CD14-positive monocyte (primary cell): ENCODE measurements at regions not wholly inside any gene's neighbourhood (a gene's known extent, or its start where the extent isn't known, plus 50 kb on each side); places are given as distances from the start of the nearest gene placed in this dataset.

Experiments used
- DNase-seq, 3 donors: peaks; one replicate each; pipeline ENCODE4 v3.0.0-alpha.2; 2011 to 2022
- H2AFZ ChIP-seq: 2 replicates; pipeline ENCODE4 v1.6.0; 2012; ENCODE audit warnings: mild to moderate bottlenecking, low read depth, low read length, inconsistent platforms; ENCODE audit not compliant: insufficient read depth, poor library complexity, severe bottlenecking
- H3K27ac ChIP-seq, 2 donors: 1 replicate in 1 of 2; 2 replicates in 1 of 2; pipeline ENCODE4 v1.5.1; 2012 to 2013; ENCODE audit warnings: low read length in 2 of 2, control low read depth in 1 of 2, inconsistent platforms in 1 of 2, low read depth in 1 of 2, mild to moderate bottlenecking in 1 of 2
- H3K27me3 ChIP-seq, 2 donors: one replicate each; pipeline versions ENCODE4 v1.6.0 to v1.6.1; 2011 to 2013; ENCODE audit warnings: low read length in 2 of 2; ENCODE audit not compliant: control insufficient read depth in 2 of 2, insufficient read depth in 2 of 2
- H3K36me3 ChIP-seq, 2 donors: replicated peaks in 1 of 2; 1 replicate in 1 of 2; 2 replicates in 1 of 2; pipeline versions ENCODE4 v1.5.1 to v1.6.1; 2012 to 2013; ENCODE audit warnings: low read length in 2 of 2, control low read depth in 1 of 2, inconsistent platforms in 1 of 2, mild to moderate bottlenecking in 1 of 2; ENCODE audit not compliant: insufficient read depth in 2 of 2, control insufficient read depth in 1 of 2
- H3K4me1 ChIP-seq, 2 donors: 1 replicate in 1 of 2; 2 replicates in 1 of 2; pipeline versions ENCODE4 v1.5.1 to v1.6.1; 2012 to 2013; ENCODE audit warnings: low read length in 2 of 2, control low read depth in 1 of 2, inconsistent platforms in 1 of 2, mild to moderate bottlenecking in 1 of 2, moderate library complexity in 1 of 2; ENCODE audit not compliant: insufficient read depth in 2 of 2, control insufficient read depth in 1 of 2
- H3K4me2 ChIP-seq: replicated peaks from 2 replicates; pipeline ENCODE3; 2012; ENCODE audit warnings: low read length, moderate library complexity, mild to moderate bottlenecking; ENCODE audit not compliant: poor library complexity, severe bottlenecking; ENCODE audit errors: extremely low read depth
- H3K4me3 ChIP-seq, 3 experiments: fragments of 200-600 bp in 1 of 3; sonication (generic) in 1 of 3; replicated peaks in 1 of 3; 1 replicate in 2 of 3; 2 replicates in 1 of 3; pipeline ENCODE4 v1.5.1; 2011 to 2013; ENCODE audit warnings: low read length in 3 of 3, mild to moderate bottlenecking in 3 of 3, control low read depth in 2 of 3, low read depth in 2 of 3, inconsistent platforms in 1 of 3, moderate library complexity in 1 of 3
- H3K79me2 ChIP-seq: 2 replicates; pipeline ENCODE4 v1.6.0; 2012; ENCODE audit warnings: mild to moderate bottlenecking, control low read depth, inconsistent platforms, low read length, moderate library complexity; ENCODE audit not compliant: insufficient read depth
- H3K9ac ChIP-seq: 2 replicates; pipeline ENCODE4 v1.6.0; 2017; ENCODE audit warnings: low read length, mild to moderate bottlenecking; ENCODE audit not compliant: insufficient read depth, poor library complexity, severe bottlenecking
- H3K9me3 ChIP-seq, 2 donors: replicated peaks in 1 of 2; 1 replicate in 1 of 2; 2 replicates in 1 of 2; pipeline versions ENCODE4 v1.5.1 to v1.6.1; 2012 to 2013; ENCODE audit warnings: low read length in 2 of 2, control low read depth in 1 of 2; ENCODE audit not compliant: control insufficient read depth in 1 of 2, insufficient read depth in 1 of 2
- H4K20me1 ChIP-seq: 2 replicates; pipeline ENCODE4 v1.6.0; 2012; ENCODE audit warnings: mild to moderate bottlenecking, low read length, control low read depth, moderate library complexity; ENCODE audit not compliant: insufficient read depth
- H3K27ac Mint-ChIP-seq, 7 donors: one replicate each; pipeline ENCODE4 v1.8.0; 2020; ENCODE audit warnings: mild to moderate bottlenecking in 7 of 7, mixed read lengths in 7 of 7, moderate library complexity in 6 of 7, inconsistent platforms in 2 of 7
- H3K27me3 Mint-ChIP-seq, 3 donors: one replicate each; pipeline ENCODE4 v1.8.0; 2021 to 2022; ENCODE audit warnings: low read depth in 3 of 3, mild to moderate bottlenecking in 3 of 3, mixed read lengths in 3 of 3, moderate library complexity in 3 of 3, inconsistent platforms in 1 of 3
- H3K36me3 Mint-ChIP-seq, 2 donors: one replicate each; pipeline ENCODE4 v1.8.0; 2020; ENCODE audit warnings: mixed read lengths in 2 of 2, inconsistent platforms in 1 of 2, mild to moderate bottlenecking in 1 of 2
- H3K4me1 Mint-ChIP-seq: one replicate; pipeline ENCODE4 v1.8.0; 2020; ENCODE audit warnings: mild to moderate bottlenecking, mixed read lengths
- H3K4me3 Mint-ChIP-seq, 2 donors: one replicate each; pipeline ENCODE4 v1.8.0; 2020; ENCODE audit warnings: mild to moderate bottlenecking in 2 of 2, mixed read lengths in 2 of 2, moderate library complexity in 1 of 2
- H3K9me3 Mint-ChIP-seq, 7 donors: one replicate each; pipeline ENCODE4 v1.8.0; 2020 to 2022; ENCODE audit warnings: mixed read lengths in 7 of 7, mild to moderate bottlenecking in 6 of 7, moderate library complexity in 6 of 7, inconsistent platforms in 2 of 7
- CTCF ChIP-seq: fragments of 200-600 bp; IDR thresholded peaks from one replicate; pipeline ENCODE4 v1.8.0; 2022; ENCODE audit warnings: antibody characterized with exemption, mild to moderate bottlenecking
- WGBS: methylation state at CpG from one replicate; pipeline ENCODE4 v1.1.5; 2013; ENCODE audit warnings: missing lambda C conversion rate; ENCODE audit not compliant: insufficient coverage; 5-methylcytosine and 5-hydroxymethylcytosine counted together
- intact Hi-C, 2 donors: fragments of 100-400 bp; cut with micrococcal nuclease; formaldehyde crosslinking; loops; one replicate each; pipeline versions ENCODE4 v1.15.0 to v1.15.1; 2023

- Mint-ChIP-seq H3K27ac (no peak overlapping the region), H3K4me1 (no peaks in the 10 kb centered on the region), H3K36me3 (no peaks in the 10 kb centered on the region), H3K9me3 (peaks cover 0 to 5% (median 0%) of the 10 kb centered on the region in 7 donors), H3K4me3 (peak overlapping the region in 1 of 2 donors; percentile 10), H3K27me3 (peaks cover 0 to 12% (median 8%) of the 10 kb centered on the region in 3 donors)
- Histone ChIP-seq H2AFZ (no peak overlapping the region), H3K4me2 (no peak overlapping the region), H3K4me3 (no peak overlapping the region), H3K4me1 (no peaks in the 10 kb centered on the region), H3K79me2 (no peaks in the 10 kb centered on the region), H3K36me3 (no peaks in the 10 kb centered on the region), H3K9me3 (no peaks in the 10 kb centered on the region), H3K27me3 (no peaks in the 10 kb centered on the region), H3K9ac (no peak overlapping the region), H4K20me1 (no peaks in the 10 kb centered on the region), H3K27ac (no peak overlapping the region)
- DNase-seq: no peak
- no peak for TF ChIP-seq CTCF
- intact Hi-C loops: no loop called here
- WGBS: 67% methylated on average over 5 of the region's 8 CpGs
These were observed 57.8 kb upstream of the CTBP2 start for GRCh38 chr10:125217990-125218675.

GRCh38 chr10:125216861-125217260 lies 56.5 kb upstream of the CTBP2 start:
- no peak overlapping the region for H3K4me2 ChIP-seq
- H3K27me3 ChIP-seq: no peaks in the 10 kb centered on the region
- no peak overlapping the region for H3K9ac ChIP-seq
- Mint-ChIP-seq H3K4me3 (no peak overlapping the region), H3K27ac (peak overlapping the region in 1 of 7 donors; percentile 7), H3K27me3 (peaks cover 0 to 11% (median 7%) of the 10 kb centered on the region in 3 donors), H3K4me1 (no peaks in the 10 kb centered on the region), H3K9me3 (peaks cover 0 to 6% (median 0%) of the 10 kb centered on the region in 7 donors), H3K36me3 (no peaks in the 10 kb centered on the region)
- H3K79me2 ChIP-seq: no peaks in the 10 kb centered on the region
- H4K20me1 ChIP-seq: no peaks in the 10 kb centered on the region
- 80% methylated on average over 2 of the region's 5 CpGs for WGBS
- no peak overlapping the region for H2AFZ ChIP-seq
- H3K36me3 ChIP-seq: no peaks in the 10 kb centered on the region
- intact Hi-C loops: no loop called here
- DNase-seq: no peak
- TF ChIP-seq CTCF: no peak
- no peaks in the 10 kb centered on the region for H3K9me3 ChIP-seq
- H3K4me3 ChIP-seq: no peak overlapping the region
- H3K4me1 ChIP-seq: no peaks in the 10 kb centered on the region
- H3K27ac ChIP-seq: no peak overlapping the region
